ENCODE measurements at regions not wholly inside any gene's neighbourhood (a gene's known extent, or its start where the extent isn't known, plus 50 kb on each side); places are given as distances from the start of the nearest gene placed in this dataset.

DNA sequence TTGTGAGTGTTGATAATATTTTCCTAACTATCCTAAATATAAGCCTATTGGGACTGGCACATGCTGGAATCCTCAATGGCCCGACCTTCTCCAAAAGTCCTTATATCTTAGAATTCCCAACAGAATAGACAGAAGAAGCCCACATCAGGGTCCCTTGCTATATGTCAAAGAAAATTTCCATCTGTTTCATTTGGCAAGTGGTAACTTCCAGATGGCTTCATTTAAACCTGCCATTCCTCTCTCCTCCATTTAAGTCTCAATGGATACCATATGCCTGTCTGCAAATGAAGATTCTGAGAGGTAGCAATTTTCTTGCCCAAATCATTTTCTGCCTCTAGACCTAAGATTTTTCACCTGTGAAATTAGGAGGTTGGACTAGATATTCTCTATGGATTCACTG is 73.1 kb upstream of the KCNA4 start:
- TF ChIP-seq CEBPB (IDR thresholded peaks at IDR 0.05): no peak
- no peak for TF ChIP-seq TCF12 (IDR thresholded peaks at IDR 0.05; ENCODE audit: low read depth)
- TF ChIP-seq, protein P1, sequence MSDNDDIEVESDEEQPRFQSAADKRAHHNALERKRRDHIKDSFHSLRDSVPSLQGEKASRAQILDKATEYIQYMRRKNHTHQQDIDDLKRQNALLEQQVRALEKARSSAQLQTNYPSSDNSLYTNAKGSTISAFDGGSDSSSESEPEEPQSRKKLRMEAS (IDR thresholded peaks at IDR 0.05): no peak
- no peak for TF ChIP-seq FOXM1 (IDR thresholded peaks at IDR 0.05; ENCODE audit: borderline replicate concordance, low read depth)
- TF ChIP-seq EGR1 (IDR thresholded peaks at IDR 0.05): no peak
- TF ChIP-seq, protein P2, sequence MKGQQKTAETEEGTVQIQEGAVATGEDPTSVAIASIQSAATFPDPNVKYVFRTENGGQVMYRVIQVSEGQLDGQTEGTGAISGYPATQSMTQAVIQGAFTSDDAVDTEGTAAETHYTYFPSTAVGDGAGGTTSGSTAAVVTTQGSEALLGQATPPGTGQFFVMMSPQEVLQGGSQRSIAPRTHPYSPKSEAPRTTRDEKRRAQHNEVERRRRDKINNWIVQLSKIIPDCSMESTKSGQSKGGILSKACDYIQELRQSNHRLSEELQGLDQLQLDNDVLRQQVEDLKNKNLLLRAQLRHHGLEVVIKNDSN (IDR thresholded peaks at IDR 0.05): no peak
- TF ChIP-seq EP300 (IDR thresholded peaks at IDR 0.05; ENCODE audit: borderline replicate concordance): no peak

DNA sequence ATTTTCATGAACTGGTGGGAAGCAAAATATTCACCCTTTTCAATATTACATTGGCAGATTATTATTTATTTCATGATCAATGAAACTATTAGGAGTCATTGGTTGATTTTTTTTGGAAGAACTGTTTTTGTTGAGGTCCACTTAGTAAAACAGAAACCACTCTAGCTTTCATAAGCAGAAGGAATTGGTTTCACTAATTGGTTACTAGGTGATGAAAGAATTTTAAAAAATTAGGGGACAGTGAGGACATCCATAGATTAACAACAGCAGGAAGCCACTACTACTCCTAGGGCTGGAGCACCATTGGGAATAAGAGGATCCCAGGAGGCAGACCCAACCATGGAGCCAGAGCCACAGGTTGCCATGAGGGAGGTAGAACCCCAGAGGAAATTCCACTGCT is 74.4 kb upstream of the KCNA4 start:
- TF ChIP-seq TEAD4 (IDR thresholded peaks at IDR 0.05) (no peak), YY1 (IDR thresholded peaks at IDR 0.05; ENCODE audit: low read depth) (no peak), NFIC (IDR thresholded peaks at IDR 0.05) (no peak), FOXM1 (IDR thresholded peaks at IDR 0.05; ENCODE audit: borderline replicate concordance, low read depth) (no peak), ZBTB7A (IDR thresholded peaks at IDR 0.05; ENCODE audit: low read depth) (no peak), RAD21 (IDR thresholded peaks at IDR 0.05; ENCODE audit: low read depth) (no peak), EP300 (IDR thresholded peaks at IDR 0.05; ENCODE audit: borderline replicate concordance) (no peak), TCF12 (IDR thresholded peaks at IDR 0.05; ENCODE audit: low read depth) (no peak), EGR1 (IDR thresholded peaks at IDR 0.05) (no peak), CEBPB (IDR thresholded peaks at IDR 0.05) (no peak), TAF1 (IDR thresholded peaks at IDR 0.05; ENCODE audit: low read depth) (no peak), CREB1 (IDR thresholded peaks at IDR 0.05; ENCODE audit: low read depth) (no peak)
- TF ChIP-seq, protein P1 (IDR thresholded peaks at IDR 0.05): no peak
- TF ChIP-seq, protein P3, sequence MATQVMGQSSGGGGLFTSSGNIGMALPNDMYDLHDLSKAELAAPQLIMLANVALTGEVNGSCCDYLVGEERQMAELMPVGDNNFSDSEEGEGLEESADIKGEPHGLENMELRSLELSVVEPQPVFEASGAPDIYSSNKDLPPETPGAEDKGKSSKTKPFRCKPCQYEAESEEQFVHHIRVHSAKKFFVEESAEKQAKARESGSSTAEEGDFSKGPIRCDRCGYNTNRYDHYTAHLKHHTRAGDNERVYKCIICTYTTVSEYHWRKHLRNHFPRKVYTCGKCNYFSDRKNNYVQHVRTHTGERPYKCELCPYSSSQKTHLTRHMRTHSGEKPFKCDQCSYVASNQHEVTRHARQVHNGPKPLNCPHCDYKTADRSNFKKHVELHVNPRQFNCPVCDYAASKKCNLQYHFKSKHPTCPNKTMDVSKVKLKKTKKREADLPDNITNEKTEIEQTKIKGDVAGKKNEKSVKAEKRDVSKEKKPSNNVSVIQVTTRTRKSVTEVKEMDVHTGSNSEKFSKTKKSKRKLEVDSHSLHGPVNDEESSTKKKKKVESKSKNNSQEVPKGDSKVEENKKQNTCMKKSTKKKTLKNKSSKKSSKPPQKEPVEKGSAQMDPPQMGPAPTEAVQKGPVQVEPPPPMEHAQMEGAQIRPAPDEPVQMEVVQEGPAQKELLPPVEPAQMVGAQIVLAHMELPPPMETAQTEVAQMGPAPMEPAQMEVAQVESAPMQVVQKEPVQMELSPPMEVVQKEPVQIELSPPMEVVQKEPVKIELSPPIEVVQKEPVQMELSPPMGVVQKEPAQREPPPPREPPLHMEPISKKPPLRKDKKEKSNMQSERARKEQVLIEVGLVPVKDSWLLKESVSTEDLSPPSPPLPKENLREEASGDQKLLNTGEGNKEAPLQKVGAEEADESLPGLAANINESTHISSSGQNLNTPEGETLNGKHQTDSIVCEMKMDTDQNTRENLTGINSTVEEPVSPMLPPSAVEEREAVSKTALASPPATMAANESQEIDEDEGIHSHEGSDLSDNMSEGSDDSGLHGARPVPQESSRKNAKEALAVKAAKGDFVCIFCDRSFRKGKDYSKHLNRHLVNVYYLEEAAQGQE (IDR thresholded peaks at IDR 0.05; ENCODE audit: low read depth): no peak
- TF ChIP-seq, protein P2 (IDR thresholded peaks at IDR 0.05): no peak

DNA sequence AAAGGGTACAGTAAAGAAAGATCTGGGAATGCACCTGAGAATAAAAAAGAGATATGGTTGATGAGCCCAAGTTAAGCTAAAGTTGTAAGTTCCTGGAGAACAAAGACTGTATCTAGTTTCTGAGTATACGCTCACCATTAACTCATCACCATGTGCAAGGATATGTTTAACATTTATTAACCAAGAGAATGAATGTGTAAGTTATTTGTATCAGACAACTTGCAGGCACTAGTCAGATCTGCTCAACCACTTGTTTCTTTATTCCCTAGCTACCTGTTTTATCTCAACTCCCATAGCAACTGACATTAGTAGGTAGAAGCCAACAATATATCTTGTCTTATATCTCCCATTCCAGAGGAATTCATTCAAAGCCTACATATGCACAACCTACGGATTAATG is 74.9 kb upstream of the KCNA4 start:
- TF ChIP-seq NFIC (IDR thresholded peaks at IDR 0.05): no peak
- TF ChIP-seq, protein P3 (IDR thresholded peaks at IDR 0.05; ENCODE audit: low read depth): no peak
- TF ChIP-seq EP300 (IDR thresholded peaks at IDR 0.05; ENCODE audit: borderline replicate concordance): no peak
- no peak for TF ChIP-seq ZBTB7A (IDR thresholded peaks at IDR 0.05; ENCODE audit: low read depth)
- no peak for TF ChIP-seq RAD21 (IDR thresholded peaks at IDR 0.05; ENCODE audit: low read depth)
- TF ChIP-seq, protein P2 (IDR thresholded peaks at IDR 0.05): no peak
- TF ChIP-seq YY1 (IDR thresholded peaks at IDR 0.05; ENCODE audit: low read depth): no peak
- no peak for TF ChIP-seq CREB1 (IDR thresholded peaks at IDR 0.05; ENCODE audit: low read depth)
- no peak for TF ChIP-seq CEBPB (IDR thresholded peaks at IDR 0.05)
- no peak for TF ChIP-seq TAF1 (IDR thresholded peaks at IDR 0.05; ENCODE audit: low read depth)
- no peak for TF ChIP-seq EGR1 (IDR thresholded peaks at IDR 0.05)
- TF ChIP-seq TEAD4 (IDR thresholded peaks at IDR 0.05): no peak

DNA sequence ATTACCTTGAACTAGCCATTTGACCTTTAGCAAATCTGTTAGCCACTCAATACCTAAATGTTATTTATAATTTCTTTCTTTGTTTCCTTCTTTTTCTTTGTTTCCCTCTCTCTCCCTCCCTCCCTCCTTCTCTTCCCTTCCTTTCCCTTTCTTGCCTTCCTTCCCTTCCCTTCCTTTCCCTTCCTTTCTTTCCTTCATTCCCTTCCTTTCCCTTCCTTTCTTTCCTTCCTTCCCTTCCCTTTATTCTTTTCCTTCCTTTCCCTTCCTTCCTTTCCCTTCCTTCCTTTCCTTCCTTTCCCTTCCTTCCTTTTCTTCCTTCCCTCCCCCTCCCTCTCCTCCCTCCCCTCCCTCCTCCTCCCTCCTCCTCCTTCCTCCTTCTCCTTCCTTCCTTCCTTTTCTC is 75.7 kb upstream of the KCNA4 start:
- TF ChIP-seq TEAD4 (IDR thresholded peaks at IDR 0.05) (no peak), RAD21 (IDR thresholded peaks at IDR 0.05; ENCODE audit: low read depth) (no peak), ZBTB7A (IDR thresholded peaks at IDR 0.05; ENCODE audit: low read depth) (no peak), YY1 (IDR thresholded peaks at IDR 0.05; ENCODE audit: low read depth) (no peak)
- TF ChIP-seq, protein P3 (IDR thresholded peaks at IDR 0.05; ENCODE audit: low read depth): no peak

Data from Ishikawa (cell line).